Upper lobe of right lung (tissue), 1 donor: ENCODE measurements at regions not wholly inside any gene's neighbourhood (a gene's known extent, or its start where the extent isn't known, plus 50 kb on each side); places are given as distances from the start of the nearest gene placed in this dataset.

Source experiments
- ATAC-seq: fragments of 200-7000 bp; cut with Tn5 transposase; one replicate; pipeline ENCODE4 v1.9.1; 2020; ENCODE audit warnings: mild to moderate bottlenecking, moderate library complexity
- DNase-seq: peaks from one replicate; pipeline ENCODE4 v3.0.0-alpha.2; 2020
- H3K27ac ChIP-seq: fragments of 200-600 bp; one replicate; pipeline ENCODE4 v1.8.0; 2022
- H3K27me3 ChIP-seq: fragments of 200-600 bp; one replicate; pipeline ENCODE4 v1.8.0; 2022; ENCODE audit warnings: mild to moderate bottlenecking
- H3K36me3 ChIP-seq: fragments of 200-600 bp; one replicate; pipeline ENCODE4 v1.8.0; 2022
- H3K4me1 ChIP-seq: fragments of 200-600 bp; one replicate; pipeline ENCODE4 v1.8.0; 2022
- H3K4me3 ChIP-seq: fragments of 200-600 bp; one replicate; pipeline ENCODE4 v1.8.0; 2022; ENCODE audit warnings: mild to moderate bottlenecking
- H3K9me3 ChIP-seq: fragments of 200-600 bp; one replicate; pipeline ENCODE4 v1.8.0; 2022
- intact Hi-C: fragments of 100-400 bp; cut with DNase I; formaldehyde crosslinking; loops from one replicate; pipeline ENCODE4 v1.11.0; 2022
- TF ChIP-seq, protein P1 (sequence below): fragments of 200-600 bp; IDR thresholded peaks from one replicate; pipeline ENCODE4 v1.8.0; 2022; ENCODE audit warnings: antibody characterized with exemption
- donor health status: DM: no; HTN: yes; CAD: no; lungs with severe emphysema.

GRCh38 chr6:77979204-77979603 is 326.4 kb downstream of the MEI4 start:
- H3K27me3 ChIP-seq, result no peaks in the 10 kb centered on the region
- TF ChIP-seq, protein P1, sequence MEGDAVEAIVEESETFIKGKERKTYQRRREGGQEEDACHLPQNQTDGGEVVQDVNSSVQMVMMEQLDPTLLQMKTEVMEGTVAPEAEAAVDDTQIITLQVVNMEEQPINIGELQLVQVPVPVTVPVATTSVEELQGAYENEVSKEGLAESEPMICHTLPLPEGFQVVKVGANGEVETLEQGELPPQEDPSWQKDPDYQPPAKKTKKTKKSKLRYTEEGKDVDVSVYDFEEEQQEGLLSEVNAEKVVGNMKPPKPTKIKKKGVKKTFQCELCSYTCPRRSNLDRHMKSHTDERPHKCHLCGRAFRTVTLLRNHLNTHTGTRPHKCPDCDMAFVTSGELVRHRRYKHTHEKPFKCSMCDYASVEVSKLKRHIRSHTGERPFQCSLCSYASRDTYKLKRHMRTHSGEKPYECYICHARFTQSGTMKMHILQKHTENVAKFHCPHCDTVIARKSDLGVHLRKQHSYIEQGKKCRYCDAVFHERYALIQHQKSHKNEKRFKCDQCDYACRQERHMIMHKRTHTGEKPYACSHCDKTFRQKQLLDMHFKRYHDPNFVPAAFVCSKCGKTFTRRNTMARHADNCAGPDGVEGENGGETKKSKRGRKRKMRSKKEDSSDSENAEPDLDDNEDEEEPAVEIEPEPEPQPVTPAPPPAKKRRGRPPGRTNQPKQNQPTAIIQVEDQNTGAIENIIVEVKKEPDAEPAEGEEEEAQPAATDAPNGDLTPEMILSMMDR, result no peak
- no peak for DNase-seq
- no peak overlapping the region for H3K4me3 ChIP-seq
- no peaks in the 10 kb centered on the region for H3K4me1 ChIP-seq
- H3K36me3 ChIP-seq, result no peaks in the 10 kb centered on the region
- ATAC-seq, result no peak
- intact Hi-C loops, result no loop called here
- no peak overlapping the region for H3K27ac ChIP-seq
- H3K9me3 ChIP-seq, result peaks cover 5% of the 10 kb centered on the region

- no peak overlapping the region for H3K4me3 ChIP-seq
- TF ChIP-seq, protein P1, result no peak
- no peaks in the 10 kb centered on the region for H3K27me3 ChIP-seq
- no peaks in the 10 kb centered on the region for H3K36me3 ChIP-seq
- no peak overlapping the region for H3K27ac ChIP-seq
- intact Hi-C loops, result no loop called here
- no peak for ATAC-seq
- peaks cover 8% of the 10 kb centered on the region for H3K9me3 ChIP-seq
- no peaks in the 10 kb centered on the region for H3K4me1 ChIP-seq
- DNase-seq, result no peak
These were observed 333.7 kb downstream of the MEI4 start for GRCh38 chr6:77986380-77987034.

DNA sequence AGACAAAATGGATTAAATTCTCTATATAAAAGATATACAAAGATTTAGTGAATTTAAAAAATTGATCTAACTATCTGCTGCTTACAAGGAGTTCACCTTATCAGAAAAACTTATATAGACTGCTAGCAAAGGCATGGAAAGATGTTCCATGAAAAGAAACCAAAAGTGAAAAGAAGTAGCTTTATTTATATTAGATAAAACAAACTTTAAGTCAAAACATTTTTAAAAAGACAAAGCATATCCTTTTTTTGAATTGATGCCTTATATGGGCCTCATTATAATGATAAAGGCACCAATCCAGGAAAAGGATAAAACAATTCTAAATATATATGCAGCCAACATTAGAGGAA is 334.2 kb downstream of the MEI4 start:
- no peak for ATAC-seq
- TF ChIP-seq, protein P1, result no peak
- no peaks in the 10 kb centered on the region for H3K36me3 ChIP-seq

DNA sequence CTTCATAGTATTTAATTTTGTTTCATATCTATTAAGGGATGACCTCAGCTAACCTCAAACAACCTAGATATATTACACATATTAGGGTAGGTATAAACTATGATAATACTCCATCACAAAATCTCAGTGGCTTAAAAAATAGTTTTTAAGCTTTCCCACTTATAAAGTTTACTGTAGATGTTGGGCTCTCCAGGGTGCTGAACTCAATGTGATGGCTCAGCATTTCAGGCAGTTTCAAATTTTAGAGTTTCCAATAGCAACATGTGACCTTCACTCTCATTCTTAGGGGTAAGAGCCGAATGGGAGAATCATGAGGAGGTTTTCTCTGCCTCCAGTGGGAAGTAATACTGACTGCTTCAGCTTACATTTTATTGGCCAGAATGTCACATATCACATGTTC is 357.3 kb downstream of the MEI4 start:
- H3K27me3 ChIP-seq, result no peaks in the 10 kb centered on the region
- no peak overlapping the region for H3K4me3 ChIP-seq
- H3K27ac ChIP-seq, result no peak overlapping the region
- no peaks in the 10 kb centered on the region for H3K4me1 ChIP-seq
- ATAC-seq (no peak), DNase-seq (no peak)
- no peaks in the 10 kb centered on the region for H3K9me3 ChIP-seq
- intact Hi-C loops, result no loop called here
- TF ChIP-seq, protein P1, result no peak
- no peaks in the 10 kb centered on the region for H3K36me3 ChIP-seq

More for the DNA sequence above, 334.2 kb downstream of the MEI4 start:
- Histone ChIP-seq H3K4me1 (no peaks in the 10 kb centered on the region), H3K27me3 (no peaks in the 10 kb centered on the region), H3K9me3 (peaks cover 8% of the 10 kb centered on the region), H3K27ac (no peak overlapping the region), H3K4me3 (no peak overlapping the region)
- intact Hi-C loops, result no loop called here
- DNase-seq, result no peak

DNA sequence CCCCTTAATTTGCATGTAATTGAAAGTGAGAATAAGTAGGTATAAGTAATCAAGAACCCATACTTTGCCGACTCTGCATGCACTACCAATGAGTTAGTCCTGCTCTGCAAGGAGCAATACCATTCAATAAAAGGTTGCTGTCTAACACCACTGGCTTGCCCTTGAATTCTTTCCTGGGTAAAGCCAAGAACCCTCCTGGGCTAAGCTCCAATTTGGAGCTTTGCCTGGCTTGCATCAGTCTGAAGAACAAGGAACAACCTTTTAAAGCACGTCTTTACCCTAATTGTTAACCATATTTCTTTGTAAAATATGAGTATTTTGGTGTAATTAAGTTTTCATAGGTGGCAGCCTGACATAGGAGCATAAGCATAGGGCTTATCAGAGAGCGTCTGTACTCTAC is 367.7 kb downstream of the MEI4 start:
- H3K36me3 ChIP-seq, result no peaks in the 10 kb centered on the region
- TF ChIP-seq, protein P1, result no peak
- H3K4me1 ChIP-seq, result no peaks in the 10 kb centered on the region
- no peak overlapping the region for H3K27ac ChIP-seq
- H3K4me3 ChIP-seq, result no peak overlapping the region
- ATAC-seq (no peak), DNase-seq (no peak)
- H3K27me3 ChIP-seq, result no peaks in the 10 kb centered on the region
- intact Hi-C loops, result no loop called here
- H3K9me3 ChIP-seq, result no peaks in the 10 kb centered on the region

GRCh38 chr6:78025502-78025901 is 372.7 kb downstream of the MEI4 start:
- TF ChIP-seq, protein P1, result no peak
- Histone ChIP-seq H3K36me3 (no peaks in the 10 kb centered on the region), H3K27ac (no peak overlapping the region), H3K27me3 (no peaks in the 10 kb centered on the region), H3K4me3 (no peak overlapping the region), H3K9me3 (no peaks in the 10 kb centered on the region), H3K4me1 (no peaks in the 10 kb centered on the region)
- ATAC-seq, result no peak
- intact Hi-C loops, result no loop called here
- no peak for DNase-seq
